HUES6 (cell line): ENCODE measurements at regions not wholly inside any gene's neighbourhood (a gene's known extent, or its start where the extent isn't known, plus 50 kb on each side); places are given as distances from the start of the nearest gene placed in this dataset.
"Not testable (repeated sequence)": the region's sequence is repeated elsewhere in the genome, so short reads cannot be mapped to it uniquely, and the experiment has no call there.

Experiments
- H3K27ac ChIP-seq: 2 replicates; pipeline ENCODE4 v1.7.0; 2013; ENCODE audit warnings: low read depth, mild to moderate bottlenecking, low read length, inconsistent platforms
- H3K27me3 ChIP-seq: 2 replicates; pipeline ENCODE4 v1.6.1; 2013; ENCODE audit warnings: low read length; ENCODE audit not compliant: control insufficient read depth, insufficient read depth
- H3K36me3 ChIP-seq: 2 replicates; pipeline ENCODE4 v1.6.1; 2013; ENCODE audit warnings: low read length; ENCODE audit not compliant: control insufficient read depth, insufficient read depth
- H3K4me1 ChIP-seq: 2 replicates; pipeline ENCODE4 v1.6.1; 2013; ENCODE audit warnings: low read length; ENCODE audit not compliant: control insufficient read depth, insufficient read depth
- H3K4me3 ChIP-seq: 2 replicates; pipeline ENCODE4 v1.5.1; 2013; ENCODE audit warnings: low read depth, low read length
- H3K9ac ChIP-seq: one replicate; pipeline ENCODE4 v1.6.1; 2013; ENCODE audit warnings: mild to moderate bottlenecking, low read length
- H3K9me3 ChIP-seq: 2 replicates; pipeline ENCODE4 v1.6.1; 2013; ENCODE audit warnings: low read depth, low read length; ENCODE audit not compliant: control insufficient read depth, insufficient read depth

- Histone ChIP-seq H3K27me3 (peaks cover 11% of the 10 kb centered on the region; the same call in 1 of the 2 replicates), H3K4me3 (no peak overlapping the region), H3K4me1 (peaks cover 2% of the 10 kb centered on the region), H3K36me3 (no peaks in the 10 kb centered on the region), H3K27ac (no peak overlapping the region), H3K9me3 (no peaks in the 10 kb centered on the region), H3K9ac (no peak overlapping the region)
These were observed 413.2 kb downstream of the MIAT start for GRCh38 chr22:27070594-27070993.

- no peaks in the 10 kb centered on the region for H3K4me1 ChIP-seq
These were observed 416.4 kb downstream of the MIAT start for GRCh38 chr22:27073601-27074425.

DNA sequence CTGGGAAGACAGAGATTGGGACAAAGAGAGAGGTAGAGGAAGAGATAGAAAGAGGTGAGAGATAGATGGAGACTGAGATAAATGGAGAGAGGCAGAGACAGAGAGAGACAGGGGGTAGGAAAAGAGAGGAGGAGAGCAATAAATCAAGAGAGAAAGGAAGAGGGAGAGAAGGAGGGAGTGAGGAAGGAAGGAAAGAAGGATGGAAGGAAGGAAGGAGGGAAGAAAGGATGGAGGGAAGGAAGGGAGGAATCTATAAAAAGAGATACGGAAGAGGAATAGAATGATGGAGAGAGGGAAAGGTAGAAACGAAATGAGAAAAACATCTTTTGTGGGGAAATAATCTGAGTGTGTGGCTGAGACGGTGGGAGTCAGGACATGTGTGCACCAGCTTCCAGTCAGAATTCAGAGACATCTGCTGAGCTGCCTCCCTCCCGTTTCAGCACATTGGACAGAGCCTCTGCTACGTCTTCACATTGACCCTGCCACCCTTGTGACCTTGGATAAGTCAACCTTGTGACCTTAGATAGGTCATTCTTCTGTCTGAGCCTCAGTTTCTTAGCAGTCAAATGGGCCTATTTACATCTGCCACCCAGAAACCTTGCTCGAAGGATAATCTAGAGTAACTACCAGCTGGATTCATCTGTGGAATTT is 417.8 kb downstream of the MIAT start:
- H3K27me3 ChIP-seq: peaks cover 30% of the 10 kb centered on the region; the same call in 1 of the 2 replicates
- H3K36me3 ChIP-seq: no peaks in the 10 kb centered on the region
- no peaks in the 10 kb centered on the region for H3K9me3 ChIP-seq
- no peak overlapping the region for H3K9ac ChIP-seq
- no peak overlapping the region for H3K27ac ChIP-seq
- H3K4me1 ChIP-seq: no peaks in the 10 kb centered on the region
- no peak overlapping the region for H3K4me3 ChIP-seq

More at GRCh38 chr22:27073601-27074425, 416.4 kb downstream of the MIAT start:
- no peak overlapping the region for H3K27ac ChIP-seq
- H3K27me3 ChIP-seq: peaks cover 30% of the 10 kb centered on the region; the same call in 1 of the 2 replicates
- no peak overlapping the region for H3K9ac ChIP-seq
- H3K9me3 ChIP-seq: no peaks in the 10 kb centered on the region
- no peaks in the 10 kb centered on the region for H3K36me3 ChIP-seq
- no peak overlapping the region for H3K4me3 ChIP-seq

DNA sequence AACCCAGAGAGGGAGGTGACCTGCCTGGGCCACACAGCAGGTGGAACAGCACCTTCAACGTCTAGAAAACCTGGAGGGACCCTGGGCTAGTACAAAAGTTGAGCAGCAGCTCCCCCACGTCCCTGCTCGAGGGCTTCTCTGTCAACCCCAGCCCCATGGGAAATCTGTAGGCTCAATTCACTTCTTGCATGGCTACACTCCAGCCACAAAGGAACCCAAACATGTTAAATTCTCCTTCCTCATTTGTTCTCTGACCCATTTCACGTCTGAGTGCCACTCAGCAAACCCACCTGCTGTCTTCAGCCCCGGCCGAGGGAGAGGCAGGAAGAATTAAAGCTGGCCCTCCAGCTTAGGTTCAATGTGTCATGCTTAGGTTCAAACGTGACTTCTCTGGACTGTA is 418.5 kb downstream of the MIAT start:
- Histone ChIP-seq H3K9ac (no peak overlapping the region), H3K4me3 (no peak overlapping the region), H3K27me3 (peaks cover 30% of the 10 kb centered on the region; the same call in 1 of the 2 replicates), H3K36me3 (no peaks in the 10 kb centered on the region), H3K27ac (no peak overlapping the region), H3K4me1 (no peaks in the 10 kb centered on the region), H3K9me3 (no peaks in the 10 kb centered on the region)

DNA sequence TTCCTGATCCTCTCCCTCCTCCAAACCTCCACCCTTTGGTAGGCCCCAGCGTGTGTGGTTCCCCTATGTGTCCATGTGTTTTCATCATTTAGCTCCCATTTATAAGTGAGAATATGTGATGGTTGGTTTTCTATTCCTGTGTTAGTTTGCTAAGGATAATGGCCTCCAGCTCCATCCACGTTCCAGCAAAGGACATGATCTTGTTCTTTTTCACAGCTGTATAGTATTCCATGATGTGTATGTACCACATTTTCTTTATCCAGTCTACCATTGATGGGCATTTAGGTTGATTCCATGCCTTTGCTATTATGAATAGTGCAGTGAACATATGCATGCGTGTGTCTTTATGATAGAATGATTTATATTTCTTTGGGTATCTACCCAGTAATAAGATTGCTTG is 420.7 kb downstream of the MIAT start:
- not testable (repeated sequence) for H3K4me1 ChIP-seq, H3K4me3 ChIP-seq, H3K36me3 ChIP-seq, H3K9ac ChIP-seq, H3K9me3 ChIP-seq, H3K27ac ChIP-seq
- peaks cover 30% of the 10 kb centered on the region; the same call in 1 of the 2 replicates for H3K27me3 ChIP-seq

DNA sequence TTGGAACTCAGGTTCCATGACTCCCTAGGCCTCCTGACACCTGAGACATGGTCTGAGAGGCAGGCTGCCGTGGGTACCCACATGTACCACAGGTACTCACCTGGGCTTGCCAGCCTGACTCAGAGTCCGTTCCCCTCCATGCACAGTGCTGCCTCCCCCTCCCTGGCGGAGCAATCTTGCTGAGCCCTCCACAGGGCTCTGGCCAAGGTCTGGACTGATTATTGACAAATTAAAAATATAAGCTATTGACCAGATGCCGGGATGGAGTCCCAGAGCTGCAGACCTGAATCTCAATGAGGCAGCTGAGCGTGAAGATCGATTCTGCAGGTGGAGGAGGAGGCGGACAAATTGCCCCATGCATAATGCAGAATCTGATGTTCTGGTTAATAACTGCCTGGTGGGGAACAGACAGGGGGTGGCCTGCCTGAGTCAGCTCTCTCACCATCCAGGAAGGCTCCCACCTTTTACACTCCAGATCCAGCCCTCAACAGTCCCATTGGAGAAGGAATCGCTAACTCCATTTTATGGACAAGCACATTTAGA is 422.7 kb downstream of the MIAT start:
- no peak overlapping the region for H3K9ac ChIP-seq
- peaks cover 21% of the 10 kb centered on the region; the same call in 1 of the 2 replicates for H3K27me3 ChIP-seq

DNA sequence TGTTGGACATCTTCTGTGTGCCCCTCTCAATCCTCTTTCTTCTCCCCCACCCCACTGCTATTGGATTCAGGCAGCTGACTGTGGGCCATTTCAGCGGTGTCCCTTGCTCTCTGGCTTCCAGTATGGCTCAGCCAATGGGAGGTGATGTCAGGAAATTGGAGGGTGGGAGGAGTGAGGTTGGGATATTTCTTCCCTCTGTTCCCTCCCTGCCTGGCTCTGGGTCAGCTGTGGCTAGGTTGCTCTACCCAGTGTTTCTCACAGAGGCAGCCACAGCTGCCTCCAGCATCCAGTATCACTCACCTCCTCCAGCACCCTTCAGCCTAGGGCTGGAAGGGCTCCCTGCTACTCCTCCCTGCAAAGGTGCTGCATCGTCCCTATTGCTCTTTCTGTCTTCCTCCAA is 423.5 kb downstream of the MIAT start:
- H3K36me3 ChIP-seq: no peaks in the 10 kb centered on the region
- H3K9me3 ChIP-seq: no peaks in the 10 kb centered on the region
- H3K27ac ChIP-seq: no peak overlapping the region
- peaks cover 19% of the 10 kb centered on the region; the same call in 1 of the 2 replicates for H3K27me3 ChIP-seq
- peaks cover 3% of the 10 kb centered on the region for H3K4me1 ChIP-seq
- H3K9ac ChIP-seq: no peak overlapping the region
- H3K4me3 ChIP-seq: no peak overlapping the region

More for the DNA sequence above, 422.7 kb downstream of the MIAT start:
- no peak overlapping the region for H3K4me3 ChIP-seq
- H3K27ac ChIP-seq: no peak overlapping the region
- no peaks in the 10 kb centered on the region for H3K4me1 ChIP-seq
- no peaks in the 10 kb centered on the region for H3K9me3 ChIP-seq
- no peaks in the 10 kb centered on the region for H3K36me3 ChIP-seq

GRCh38 chr22:27083610-27084009 is 426.2 kb downstream of the MIAT start:
- Histone ChIP-seq H3K4me3 (no peak overlapping the region), H3K27ac (no peak overlapping the region), H3K36me3 (no peaks in the 10 kb centered on the region), H3K9me3 (no peaks in the 10 kb centered on the region), H3K4me1 (peaks cover 14% of the 10 kb centered on the region), H3K27me3 (0 out of 2 replicates have a peak, but pooled peaks cover 2% of the 10 kb centered on the region), H3K9ac (no peak overlapping the region)

- H3K36me3 ChIP-seq: no peaks in the 10 kb centered on the region
- 0 out of 2 replicates have a peak, but pooled peaks cover 2% of the 10 kb centered on the region for H3K27me3 ChIP-seq
- H3K9ac ChIP-seq: no peak overlapping the region
- H3K27ac ChIP-seq: no peak overlapping the region
- peaks cover 14% of the 10 kb centered on the region for H3K4me1 ChIP-seq
- H3K4me3 ChIP-seq: no peak overlapping the region
- no peaks in the 10 kb centered on the region for H3K9me3 ChIP-seq
These were observed 426.7 kb downstream of the MIAT start for GRCh38 chr22:27084130-27084529.

- H3K4me3 ChIP-seq: no peak overlapping the region
- H3K36me3 ChIP-seq: no peaks in the 10 kb centered on the region
- no peak overlapping the region for H3K27ac ChIP-seq
- no peaks in the 10 kb centered on the region for H3K27me3 ChIP-seq
- no peaks in the 10 kb centered on the region for H3K9me3 ChIP-seq
- no peak overlapping the region for H3K9ac ChIP-seq
- H3K4me1 ChIP-seq: peaks cover 14% of the 10 kb centered on the region
These were observed 429.0 kb downstream of the MIAT start for GRCh38 chr22:27086080-27087044.
